Stimulated activated CD8-positive, alpha-beta memory T cell treated with anti-CD3 and anti-CD28 coated beads, Interleukin-4, amount 100 ng/mL, for 4 hours (primary cell): ENCODE measurements at regions not wholly inside any gene's neighbourhood (a gene's known extent, or its start where the extent isn't known, plus 50 kb on each side); places are given as distances from the start of the nearest gene placed in this dataset.
"Not testable (repeated sequence)": the region's sequence is repeated elsewhere in the genome, so short reads cannot be mapped to it uniquely, and the experiment has no call there.

Source experiments
- DNase-seq, 2 donors: peaks; one replicate each; pipeline ENCODE4 v3.0.0-alpha.2; 2020; ENCODE audit warnings: low read depth in 2 of 2, low spot score in 1 of 2

- no peak for DNase-seq
Measured at GRCh38 chr1:192418552-192419285, 101.9 kb downstream of the RGS21 start.

- no peak for DNase-seq
Measured at GRCh38 chr1:192430644-192431043, 113.9 kb downstream of the RGS21 start.

DNA sequence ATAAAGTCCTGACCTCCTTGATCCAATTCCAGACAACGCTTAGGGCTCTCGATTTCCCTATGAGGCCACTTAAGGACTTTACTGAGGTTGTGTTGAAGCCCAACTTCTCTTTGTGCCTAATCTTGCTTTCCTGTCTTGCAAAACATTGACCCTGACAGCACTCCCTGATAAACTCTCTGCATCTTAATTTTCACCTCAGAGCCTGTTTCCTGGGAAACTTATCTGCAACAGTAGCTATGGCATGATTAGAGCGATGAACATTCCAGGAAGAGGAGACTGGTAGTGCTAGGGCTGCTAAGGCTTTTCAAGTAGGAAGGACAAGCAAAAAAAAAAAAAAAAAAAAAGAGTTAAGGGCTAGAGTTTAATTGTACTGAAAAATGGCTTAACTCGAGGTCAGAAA lies 118.9 kb downstream of the RGS21 start:
- DNase-seq = no peak

DNA sequence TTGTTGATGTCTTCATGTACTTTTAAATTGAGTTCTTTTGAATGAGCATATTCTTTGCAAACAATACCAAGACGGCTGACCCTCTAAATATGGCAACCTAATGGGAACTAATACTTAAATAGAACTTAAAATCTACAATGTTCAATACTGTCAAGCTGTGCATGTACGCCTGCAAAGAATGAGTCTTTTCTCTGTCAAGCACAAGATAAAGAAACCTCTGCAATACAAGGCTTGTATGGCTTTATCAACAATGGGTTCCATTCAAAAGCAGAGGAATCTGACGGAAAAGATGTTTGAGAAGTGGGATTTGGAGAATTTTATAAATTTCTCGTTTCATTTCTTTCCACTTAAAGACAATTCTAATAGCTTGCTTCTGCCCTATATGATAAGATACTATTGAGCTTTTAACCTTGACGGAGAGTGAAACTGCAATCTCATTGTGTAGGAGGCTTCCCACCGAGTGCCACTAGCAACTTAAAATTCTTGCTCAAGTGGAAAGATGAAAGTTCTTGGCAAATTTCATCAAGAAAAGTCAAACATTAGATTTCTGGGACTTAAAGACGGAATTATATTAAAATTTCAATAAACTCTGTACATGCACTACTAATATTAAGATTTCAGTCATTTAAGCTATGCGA lies 119.8 kb downstream of the RGS21 start:
- no peak for DNase-seq

DNA sequence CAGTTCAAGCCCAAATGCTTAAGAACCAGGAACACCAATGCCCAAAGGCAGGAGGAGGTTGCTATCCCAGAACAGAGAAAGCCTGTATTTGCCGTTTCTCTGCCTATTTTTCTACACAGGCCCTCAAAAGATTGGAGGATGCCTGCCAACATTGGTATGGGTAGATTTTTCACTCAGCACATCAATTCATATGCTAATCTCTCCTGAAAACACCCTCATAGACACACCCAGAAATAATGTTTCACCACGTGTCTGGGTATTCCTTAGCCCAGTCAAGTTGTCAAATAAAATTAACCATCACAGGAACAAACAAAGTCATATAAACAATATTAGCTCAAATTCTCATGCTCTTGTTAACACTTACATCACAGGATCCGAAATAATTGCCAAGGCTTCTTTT lies 121.9 kb downstream of the RGS21 start:
- DNase-seq = no peak

- DNase-seq = no peak
Measured at GRCh38 chr1:192439373-192440025, 122.7 kb downstream of the RGS21 start.

GRCh38 chr1:192441492-192441891 lies 124.7 kb downstream of the RGS21 start:
- DNase-seq = no peak

- DNase-seq = no peak
Measured at GRCh38 chr1:192442736-192443135, 125.9 kb downstream of the RGS21 start.

- no peak for DNase-seq
Measured at GRCh38 chr1:192443616-192444015, 126.8 kb downstream of the RGS21 start.

DNA sequence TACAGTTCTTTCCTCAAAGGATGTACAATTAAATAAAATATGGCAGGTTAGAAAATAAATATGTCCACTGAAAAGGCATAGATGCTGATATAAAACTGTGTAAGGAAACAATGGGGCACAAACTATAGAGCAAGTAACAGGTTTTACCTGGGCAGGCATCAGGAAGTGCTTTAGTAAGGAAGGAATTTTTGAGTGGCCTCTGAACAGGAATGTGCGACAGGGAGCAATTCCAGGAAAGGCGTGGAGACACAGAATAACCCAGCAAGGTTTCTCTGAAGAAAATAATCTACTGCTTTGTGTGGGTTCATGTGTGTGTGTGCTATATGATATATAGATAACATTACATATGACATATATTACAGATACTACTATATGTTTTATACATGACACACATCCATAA lies 128.4 kb downstream of the RGS21 start:
- DNase-seq = no peak

GRCh38 chr1:192445839-192446489 lies 129.2 kb downstream of the RGS21 start:
- peak; percentile 5 to 41 for DNase-seq

DNA sequence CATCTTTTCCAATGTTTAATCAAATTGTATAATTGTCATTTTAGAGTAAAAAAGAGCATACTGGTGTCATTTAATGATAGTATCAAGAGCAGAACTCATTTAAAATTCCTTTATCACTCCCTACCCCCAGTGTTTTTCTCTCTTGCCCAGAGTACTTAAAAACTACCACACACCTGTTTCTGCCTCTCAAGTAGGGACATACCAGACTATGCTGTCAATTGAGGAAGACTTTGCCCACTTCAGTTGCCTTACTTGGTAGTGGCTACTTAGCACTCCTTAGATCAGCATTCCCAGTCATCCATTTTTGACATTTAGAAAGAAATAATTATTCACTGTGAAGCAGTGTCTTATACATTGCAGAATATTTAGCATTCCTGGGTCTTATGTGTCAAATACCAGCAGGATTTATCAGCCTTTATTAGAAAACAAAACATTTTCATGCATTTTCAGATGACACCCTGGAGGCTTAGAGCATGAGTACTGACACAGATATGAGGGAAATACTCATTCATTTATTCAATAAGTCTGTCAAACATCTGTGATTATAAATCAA lies 127.5 kb upstream of the RGS1 start:
- DNase-seq = no peak

GRCh38 chr1:192453360-192453992 lies 122.1 kb upstream of the RGS1 start:
- DNase-seq = no peak

DNA sequence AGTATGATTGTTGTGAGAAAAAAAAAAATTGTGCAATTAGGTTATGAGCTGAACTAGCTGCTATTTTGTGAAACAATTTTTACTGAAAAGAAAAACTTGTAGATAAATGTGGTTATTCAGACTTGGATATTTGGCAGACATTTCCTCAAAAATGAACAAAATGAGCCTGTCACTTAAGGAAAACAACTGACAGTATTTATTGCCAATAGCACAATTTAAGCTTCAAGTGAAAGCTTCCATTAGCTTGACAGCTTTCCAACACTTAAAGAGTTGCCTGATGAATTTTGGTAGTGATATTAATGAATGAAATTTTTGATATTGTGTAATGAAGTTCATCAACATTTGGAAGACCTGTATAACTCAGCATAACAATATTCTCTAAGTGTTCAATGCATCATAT lies 116.1 kb upstream of the RGS1 start:
- DNase-seq = no peak

GRCh38 chr1:192461684-192462083 lies 113.9 kb upstream of the RGS1 start:
- DNase-seq = no peak

DNA sequence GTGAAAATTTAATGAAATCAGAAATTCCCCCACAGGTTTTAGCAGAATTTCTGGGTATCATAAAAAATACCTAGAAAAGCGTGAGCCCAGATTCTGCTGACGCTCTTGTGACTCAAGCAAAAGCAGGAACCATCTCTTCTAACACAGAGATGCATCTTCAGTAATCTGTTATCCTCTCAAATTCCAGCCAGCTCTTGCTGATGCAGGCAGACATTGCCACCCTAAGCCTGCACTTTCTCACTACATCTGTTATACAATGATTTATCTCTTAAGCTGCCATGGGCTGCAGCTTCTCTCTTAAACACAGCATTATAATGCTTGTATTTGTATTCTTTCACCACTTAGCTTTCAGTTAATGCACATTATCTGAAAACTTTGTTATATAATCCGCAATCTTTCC lies 113.0 kb upstream of the RGS1 start:
- DNase-seq = no peak

GRCh38 chr1:192463661-192464060 lies 111.9 kb upstream of the RGS1 start:
- DNase-seq = no peak

DNA sequence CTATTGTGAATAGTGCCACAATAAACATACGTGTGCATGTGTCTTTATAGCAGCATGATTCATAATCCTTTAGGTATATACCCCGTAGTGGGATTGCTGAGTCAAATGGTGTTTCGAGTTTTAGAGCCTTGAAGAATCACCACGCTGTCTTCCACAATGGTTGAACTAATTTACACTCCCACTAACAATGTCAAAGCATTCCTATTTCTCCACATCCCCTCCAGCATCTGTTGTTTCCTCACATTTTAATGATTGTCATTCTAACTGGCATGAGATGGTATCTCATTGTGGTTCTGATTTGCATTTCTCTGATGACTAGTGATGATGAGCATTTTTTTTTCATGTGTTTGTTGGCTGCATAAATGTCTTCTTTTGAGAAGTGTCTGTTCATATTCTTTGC lies 110.4 kb upstream of the RGS1 start:
- DNase-seq = not testable (repeated sequence)

- DNase-seq = no peak
Measured at GRCh38 chr1:192474080-192474683, 101.4 kb upstream of the RGS1 start.

GRCh38 chr1:192475329-192475728 lies 100.2 kb upstream of the RGS1 start:
- DNase-seq = no peak

GRCh38 chr1:192475970-192476369 lies 99.6 kb upstream of the RGS1 start:
- DNase-seq = no peak
